NCI-H2107 treated with DMSO at 0.1 percent for 48 hours (cell line): ENCODE measurements at regions not wholly inside any gene's neighbourhood (a gene's known extent, or its start where the extent isn't known, plus 50 kb on each side); places are given as distances from the start of the nearest gene placed in this dataset.
"Not testable (repeated sequence)": the region's sequence is repeated elsewhere in the genome, so short reads cannot be mapped to it uniquely, and the experiment has no call there.

Source experiments
- DNase-seq: peaks from one replicate; lab custom pipeline; 2025; ENCODE audit not compliant: unreplicated experiment; lab: John Stamatoyannopoulos, UW

DNA sequence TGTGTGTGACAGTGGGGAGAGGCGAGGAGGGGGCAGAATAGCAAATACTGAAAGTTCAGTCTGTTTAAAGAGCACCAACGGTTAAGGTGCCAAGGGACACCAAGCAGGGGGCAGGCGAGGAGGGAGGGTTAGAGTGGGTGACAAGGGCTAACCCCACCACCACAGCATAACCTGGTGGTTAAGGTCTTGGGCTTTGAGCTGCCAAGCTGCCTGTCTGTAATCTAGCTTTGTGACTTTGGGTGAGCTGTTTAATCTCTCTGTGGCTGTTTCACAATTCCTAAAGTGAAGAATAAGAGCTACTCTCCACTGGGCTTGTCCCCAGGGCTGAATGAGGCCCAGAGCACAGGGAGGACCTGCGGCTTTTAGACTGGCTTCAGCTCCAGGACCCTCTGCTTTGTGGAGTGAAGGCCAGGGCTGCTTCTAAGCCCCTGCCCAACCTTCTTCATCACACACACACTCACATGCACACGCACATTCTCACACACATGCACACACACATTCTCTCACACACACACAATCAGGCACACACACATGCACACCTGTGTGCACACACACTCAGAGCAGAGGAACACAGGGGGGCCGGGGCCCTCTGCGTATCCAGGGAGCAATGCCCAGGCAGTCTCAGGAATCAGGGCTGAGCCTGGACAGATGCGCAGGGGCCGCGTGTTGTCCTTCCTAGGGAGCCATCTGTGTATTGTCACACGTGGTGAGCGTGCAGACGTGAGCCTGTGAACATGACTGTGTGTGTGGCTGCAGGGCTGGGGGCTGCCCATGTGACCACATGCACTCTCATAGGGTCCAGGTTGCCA, 101.6 kb upstream of the TARDBP start:
- DNase-seq: no peak

DNA sequence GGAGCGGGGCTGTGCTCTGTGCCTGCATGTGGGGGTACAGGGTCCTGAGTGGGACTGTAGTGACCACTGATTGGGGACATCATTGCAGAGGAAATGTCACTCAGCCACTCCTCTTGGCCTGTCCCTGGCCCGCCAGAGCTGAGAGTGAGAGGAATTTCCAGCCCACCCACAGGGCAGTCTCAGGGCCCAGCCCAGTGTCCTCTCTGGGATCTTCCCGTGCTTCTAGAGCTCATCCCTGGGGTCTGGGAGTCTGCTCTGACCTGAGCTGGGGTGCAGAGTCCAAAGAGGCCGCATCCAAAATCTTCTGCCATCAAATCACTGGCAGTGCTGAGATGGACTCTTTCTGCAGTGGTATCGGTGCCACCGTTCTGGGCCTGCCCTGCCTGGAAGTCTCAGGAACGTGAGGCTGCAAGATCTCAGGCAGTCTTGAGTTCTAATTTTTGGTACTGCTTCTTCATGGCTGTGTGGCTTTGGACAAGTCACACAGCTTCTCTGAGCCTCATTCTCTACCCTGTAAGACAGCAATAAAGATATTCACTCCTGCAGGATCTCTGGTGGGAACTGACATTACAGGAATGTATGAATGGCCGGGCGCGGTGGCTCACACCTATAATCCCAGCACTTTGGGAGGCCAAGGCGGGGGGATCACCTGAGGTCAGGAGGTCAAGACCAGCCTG, 100.8 kb upstream of the TARDBP start:
- DNase-seq: no peak

DNA sequence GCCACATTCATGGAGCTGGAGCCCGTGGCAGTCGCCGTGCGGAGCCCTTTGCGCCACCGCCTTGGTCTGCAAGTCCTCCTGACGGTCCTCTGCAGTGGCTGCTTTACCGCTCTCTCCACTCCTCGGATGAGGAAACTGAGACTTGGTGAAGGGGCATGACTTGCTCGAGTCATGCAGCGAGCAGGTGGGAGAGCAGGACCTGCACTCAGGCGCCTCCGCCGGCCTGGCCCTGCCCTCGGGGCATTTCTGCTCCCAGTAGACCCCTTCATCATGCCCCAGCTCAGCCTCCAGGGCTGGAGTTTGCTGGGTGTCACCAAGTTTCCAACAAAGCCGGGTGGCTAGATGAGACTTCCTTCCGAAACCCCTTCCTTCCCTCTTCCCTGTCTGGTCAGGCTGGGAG, 100.0 kb upstream of the TARDBP start:
- DNase-seq: no peak

DNA sequence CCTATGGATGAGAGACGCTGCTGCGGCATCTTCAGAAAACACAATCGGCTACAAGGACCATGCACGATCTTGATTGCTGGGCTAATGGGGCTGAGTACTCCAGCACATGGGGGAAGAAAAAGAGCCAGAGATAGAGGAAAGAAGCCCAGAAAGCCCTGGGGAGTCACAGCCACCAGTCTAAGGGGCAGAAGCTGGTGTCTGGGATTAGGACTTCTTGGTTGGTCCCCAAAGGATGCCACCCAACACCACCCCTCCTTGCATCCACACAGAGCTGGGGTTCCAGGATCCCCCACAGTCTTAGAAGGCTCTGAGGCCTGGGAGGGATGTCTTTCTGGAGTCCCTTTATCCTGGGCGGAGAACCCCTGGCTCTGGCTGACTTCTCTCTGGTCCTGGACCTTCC, 98.4 kb upstream of the TARDBP start:
- no peak for DNase-seq

DNA sequence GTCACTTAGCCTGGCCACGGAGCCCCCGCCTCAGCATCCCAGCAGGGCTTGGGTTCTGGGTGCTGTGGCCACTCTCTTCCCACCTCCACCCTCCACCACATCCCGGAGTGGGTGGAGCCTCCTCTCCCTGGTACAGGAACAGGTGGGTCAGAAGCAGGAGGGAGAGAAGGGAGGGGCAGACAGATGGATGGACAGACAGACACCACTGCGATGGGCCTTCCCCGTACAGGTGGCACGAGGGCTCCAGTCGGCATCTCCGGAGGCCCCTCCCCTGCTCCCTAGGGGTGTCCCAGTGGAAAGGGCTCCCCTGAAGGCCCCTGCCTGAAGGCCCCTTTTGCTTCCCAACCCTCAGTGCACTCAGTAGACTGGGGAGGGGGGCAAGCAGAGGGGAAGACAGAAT, 96.9 kb upstream of the TARDBP start:
- no peak for DNase-seq

DNA sequence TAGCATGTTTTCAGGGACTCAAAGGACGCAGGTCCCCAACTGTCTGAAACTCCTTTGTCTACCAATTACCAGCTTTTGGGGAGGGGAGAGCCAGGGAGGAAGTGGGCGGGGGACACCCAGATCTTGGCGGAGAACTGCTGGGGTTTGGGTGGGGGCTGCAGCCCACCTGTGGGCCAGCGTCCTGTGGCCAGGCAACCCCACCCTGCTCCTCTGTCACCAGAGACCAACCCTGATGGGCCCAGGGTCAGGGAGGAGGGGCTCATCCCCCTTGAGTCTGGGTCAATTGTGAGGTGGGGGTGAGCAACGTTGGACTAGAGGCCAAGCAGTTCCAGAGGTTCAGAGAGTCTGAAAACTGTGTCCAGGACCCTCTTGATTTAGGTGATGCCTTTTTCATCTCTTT, 96.1 kb upstream of the TARDBP start:
- no peak for DNase-seq

DNA sequence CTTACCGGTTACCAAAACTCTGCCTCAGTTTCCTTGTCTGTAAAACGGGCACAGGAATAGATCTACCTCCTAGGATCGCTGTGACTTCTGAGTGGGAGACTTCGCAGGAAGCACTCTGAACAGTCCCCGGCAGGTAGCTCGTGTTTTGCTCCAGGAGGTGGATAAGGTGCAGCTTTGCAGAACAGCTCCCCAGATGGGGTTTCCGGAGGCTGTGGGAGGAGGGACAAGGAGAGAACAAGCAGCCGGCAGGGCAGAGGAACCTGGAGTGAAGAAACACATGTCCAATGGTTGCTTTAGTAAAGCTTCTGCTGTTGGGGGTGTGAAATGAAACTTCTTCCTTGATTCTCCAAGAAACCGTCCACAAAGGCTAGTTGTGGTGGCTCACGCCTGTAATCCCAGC, 95.5 kb upstream of the TARDBP start:
- no peak for DNase-seq

DNA sequence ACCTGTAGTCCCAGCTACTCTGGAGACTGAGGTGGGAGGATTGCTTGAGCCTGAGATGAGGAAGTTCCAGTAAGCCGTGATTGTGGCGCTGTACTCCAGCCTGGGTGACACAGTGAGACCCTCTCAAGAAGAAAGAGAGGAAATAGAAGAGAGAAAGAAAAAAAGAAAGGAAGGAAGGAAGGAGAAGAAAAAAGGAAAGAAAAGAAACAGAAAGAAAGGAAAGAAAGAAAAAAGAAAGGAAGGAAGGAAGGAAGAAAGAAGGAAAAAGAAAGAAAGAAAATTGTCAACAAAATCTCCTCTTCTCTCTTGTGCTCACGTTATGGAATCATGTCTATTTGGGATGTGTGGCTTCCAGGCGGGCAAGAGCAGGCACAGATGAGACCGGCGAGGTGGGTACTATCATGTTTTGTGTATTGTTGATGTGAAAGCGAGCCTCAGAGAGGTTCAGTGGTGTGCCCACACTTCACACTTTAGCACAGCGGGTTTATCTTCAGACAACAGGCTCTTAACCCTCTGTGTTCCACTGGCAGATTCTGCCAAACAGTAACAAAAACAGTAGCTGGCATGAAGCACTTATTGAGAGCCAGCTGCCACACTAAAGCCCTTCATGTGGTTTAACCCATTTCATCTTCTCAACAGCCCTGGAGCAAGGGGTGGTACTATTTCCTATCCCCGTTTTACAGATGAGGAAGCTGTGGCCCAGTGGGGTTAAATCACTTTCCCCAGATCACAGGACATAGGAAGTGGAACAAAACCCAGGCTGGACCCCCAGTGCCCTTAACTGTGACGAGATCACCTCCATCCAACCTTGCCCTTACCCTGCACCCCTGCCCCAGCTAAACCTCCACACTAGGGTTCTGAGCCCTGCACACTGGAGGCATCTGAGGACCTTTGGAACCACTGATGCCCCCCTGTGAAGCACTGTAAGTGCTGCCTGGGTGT, 94.7 kb upstream of the TARDBP start:
- DNase-seq: peak; percentile 78

DNA sequence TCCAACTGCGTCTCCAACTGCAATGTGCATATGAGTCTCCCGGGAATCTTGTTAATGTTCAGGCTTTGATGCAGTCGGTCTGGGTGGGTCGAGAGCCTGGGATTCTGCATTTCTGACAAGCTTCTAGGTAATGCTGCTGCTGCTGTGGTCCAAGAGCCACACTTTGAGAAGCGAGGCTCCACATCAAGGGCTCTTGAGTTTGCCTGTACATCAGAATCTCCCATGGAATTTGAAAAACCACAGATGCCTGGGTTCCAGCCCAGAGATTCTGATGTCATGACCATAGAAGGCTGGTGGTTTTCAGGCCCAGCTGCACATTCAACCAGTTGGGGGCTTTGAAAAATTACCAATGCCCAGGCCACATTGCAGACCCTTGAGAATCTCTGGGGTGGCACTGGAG, 93.9 kb upstream of the TARDBP start:
- DNase-seq: no peak

DNA sequence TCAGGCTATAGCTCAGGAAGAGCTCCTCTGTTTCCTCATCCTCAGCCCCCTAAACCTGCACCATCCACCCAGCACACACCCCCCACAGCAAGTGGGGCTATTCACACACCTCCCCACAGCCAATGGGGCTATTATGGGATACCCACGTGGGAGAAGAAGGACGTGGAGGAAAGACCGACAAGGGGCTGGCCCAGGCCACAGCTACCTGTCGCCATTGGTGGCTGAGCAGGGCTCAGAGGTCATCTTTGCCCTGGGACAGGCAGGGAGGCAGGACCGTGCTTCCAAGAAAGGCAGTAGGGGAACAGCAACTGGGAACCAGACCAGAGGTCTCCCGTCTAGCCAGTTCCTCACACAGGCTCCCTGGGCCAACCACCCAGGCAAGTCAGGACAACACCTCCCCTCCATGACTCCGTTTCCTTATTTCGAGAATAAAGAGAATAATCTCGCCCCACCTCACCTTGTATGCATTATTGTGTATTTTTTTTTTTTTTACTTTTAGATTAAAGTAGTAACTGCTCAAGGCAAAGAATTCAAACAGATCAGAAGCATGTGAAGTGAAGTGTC, 92.3 kb upstream of the TARDBP start:
- DNase-seq: no peak

DNA sequence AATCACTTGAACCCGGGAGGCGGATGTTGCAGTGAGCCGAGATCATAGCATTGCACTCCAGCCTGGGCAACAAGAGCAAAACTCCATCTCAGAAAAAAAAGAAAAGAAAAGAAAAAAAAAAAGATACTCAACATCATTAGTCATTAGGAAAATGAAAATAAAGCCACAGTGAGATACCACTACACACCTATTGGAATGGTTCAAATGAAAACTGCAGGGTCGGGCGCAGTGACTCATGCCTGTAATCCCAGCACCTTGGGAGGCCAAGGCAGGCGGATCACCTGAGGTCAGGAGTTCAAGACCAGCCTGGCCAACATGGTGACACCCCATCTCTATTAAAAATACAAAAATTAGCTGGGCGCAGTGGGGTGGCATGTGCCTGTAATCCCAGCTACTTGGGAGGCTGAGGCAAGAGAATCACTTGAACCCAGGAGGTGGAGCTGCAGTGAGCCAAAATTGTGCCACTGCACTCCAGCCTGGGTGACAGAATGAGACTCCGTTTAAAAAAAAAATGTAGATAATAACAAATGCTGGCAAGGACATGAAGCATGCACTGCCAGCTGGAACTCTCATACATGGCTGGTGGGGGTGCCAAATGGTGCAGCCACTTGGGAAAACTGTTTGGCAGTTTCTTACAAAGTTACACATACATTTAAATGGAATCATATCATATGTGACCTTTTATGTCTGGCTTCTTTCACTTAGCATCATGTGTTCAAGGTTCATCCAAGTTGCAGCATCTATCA, 90.0 kb upstream of the TARDBP start:
- DNase-seq: not testable (repeated sequence)

DNA sequence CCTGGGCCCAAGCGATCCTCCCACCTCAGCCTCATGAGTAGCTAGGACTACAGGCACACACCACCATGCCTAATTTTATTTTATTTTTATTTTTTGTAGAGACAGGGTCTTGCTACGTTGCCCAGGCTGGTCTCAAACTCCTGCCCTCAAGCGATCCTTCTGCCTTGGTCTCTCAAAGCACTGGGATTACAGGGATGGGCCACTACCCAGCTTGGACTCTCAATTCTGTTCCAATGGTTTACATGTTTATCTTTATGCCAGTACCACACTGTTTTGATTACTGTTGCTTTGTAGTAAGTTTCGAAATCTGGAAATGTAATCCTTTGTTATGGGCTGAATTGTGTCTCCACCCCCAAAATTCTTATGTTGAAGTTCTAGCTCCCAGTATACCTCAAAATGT, 88.4 kb upstream of the TARDBP start:
- no peak for DNase-seq

DNA sequence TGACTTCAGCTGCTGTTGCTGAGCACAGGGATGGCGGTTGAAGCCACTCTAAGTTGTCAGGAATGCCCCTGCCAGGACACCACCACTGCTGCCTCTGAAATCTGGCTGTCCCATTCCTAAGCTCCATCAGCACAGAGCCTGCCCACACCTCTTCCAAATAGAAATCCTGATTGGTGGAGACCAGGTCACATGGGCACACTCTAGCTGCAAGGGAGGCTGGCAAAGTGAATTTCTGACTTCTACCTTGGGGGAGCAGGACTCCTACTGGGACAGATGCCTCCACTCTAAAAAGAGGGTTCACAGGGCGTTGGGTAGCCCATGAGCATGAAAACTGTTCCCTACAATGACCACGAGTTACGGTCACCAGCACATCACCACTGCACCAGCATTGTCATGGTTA, 83.8 kb upstream of the TARDBP start:
- no peak for DNase-seq

DNA sequence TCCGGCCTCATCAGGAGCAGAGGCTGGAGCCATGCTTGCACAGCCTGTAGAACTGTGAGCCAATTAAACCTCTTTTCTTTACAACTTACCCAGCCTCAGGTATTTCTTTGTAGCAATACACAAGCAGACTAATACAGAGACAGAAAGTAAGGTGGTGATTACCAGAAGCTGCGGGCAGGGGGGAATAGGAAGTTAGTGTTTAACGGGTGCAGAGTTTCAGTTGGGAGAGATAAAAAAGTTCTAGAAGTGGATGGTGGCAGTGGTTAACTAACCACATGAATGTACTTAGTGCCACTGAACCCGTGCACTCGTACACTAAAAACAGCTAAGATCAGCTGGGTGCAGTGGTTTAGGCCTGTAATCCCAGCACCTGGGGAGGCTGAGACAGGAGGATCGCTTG, 80.4 kb upstream of the TARDBP start:
- no peak for DNase-seq

DNA sequence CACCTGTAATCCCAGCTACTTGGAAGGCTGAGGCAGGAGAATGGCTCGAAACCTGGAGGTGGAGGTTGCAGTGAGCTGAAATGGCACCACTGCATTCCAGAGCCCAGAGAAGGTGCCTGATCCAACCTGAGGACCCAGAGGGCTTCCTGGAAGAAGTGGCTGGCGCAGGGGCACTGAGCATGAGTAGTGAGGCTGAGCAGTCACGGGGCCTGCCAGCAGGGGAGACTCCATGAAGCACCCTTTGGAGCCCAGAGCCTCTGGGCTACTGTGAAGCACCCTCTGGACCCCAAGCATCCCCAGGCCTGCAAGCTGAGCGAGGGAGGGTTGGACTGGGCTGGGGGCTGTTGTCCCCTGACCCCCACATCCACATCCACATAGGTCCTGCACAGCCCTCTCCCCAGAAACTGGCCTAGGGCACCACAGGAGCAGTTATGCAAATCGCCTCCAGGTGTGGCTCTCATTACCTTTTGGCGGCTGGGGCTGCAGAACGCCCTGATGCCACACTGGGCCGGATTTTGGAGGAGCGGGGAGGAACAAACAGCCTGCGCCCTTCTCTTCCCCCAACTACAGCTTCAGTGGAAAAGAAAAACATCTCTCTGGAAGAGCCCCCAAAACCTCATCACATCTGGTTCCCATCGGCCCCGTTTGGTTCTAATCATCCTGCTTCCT, 78.2 kb upstream of the TARDBP start:
- no peak for DNase-seq

DNA sequence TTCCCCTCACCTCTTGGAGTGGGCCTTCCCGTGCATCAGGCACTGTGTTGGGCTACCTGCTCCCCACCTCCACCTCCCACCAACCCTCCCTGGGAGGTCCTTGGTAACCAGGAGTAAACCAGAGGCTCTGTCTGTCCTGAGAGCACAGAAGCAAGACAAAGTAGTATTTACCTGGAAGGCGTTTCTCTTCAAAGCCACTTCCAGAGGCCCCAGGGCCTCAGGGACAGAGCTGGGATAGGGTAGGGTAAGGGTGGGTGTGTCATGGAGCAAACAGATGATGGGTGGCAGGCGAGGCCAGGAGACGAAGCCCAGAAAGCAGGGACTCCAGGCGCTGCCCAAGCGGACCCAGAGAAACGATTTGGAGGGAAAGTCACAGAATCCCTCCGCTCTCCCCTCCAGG, 77.2 kb upstream of the TARDBP start:
- DNase-seq: no peak

DNA sequence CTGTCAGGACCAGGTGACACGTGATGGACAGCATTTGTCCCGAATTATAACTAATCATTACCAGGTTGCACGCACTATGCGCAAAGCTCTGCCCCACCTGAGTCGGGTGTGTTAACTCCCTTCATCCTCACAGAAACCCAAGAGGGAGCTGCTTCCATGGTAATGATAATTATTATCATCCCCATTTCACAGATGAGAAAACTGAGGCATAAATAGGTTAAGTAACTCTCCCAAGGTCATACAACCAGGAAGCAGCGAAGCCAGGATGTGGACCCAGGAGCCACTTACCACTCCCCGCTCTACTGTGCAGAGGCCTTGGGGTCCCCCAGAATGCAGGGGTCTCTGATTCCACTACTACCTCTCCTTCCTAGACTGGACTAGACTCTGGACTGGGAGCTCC, 76.7 kb upstream of the TARDBP start:
- DNase-seq: no peak

DNA sequence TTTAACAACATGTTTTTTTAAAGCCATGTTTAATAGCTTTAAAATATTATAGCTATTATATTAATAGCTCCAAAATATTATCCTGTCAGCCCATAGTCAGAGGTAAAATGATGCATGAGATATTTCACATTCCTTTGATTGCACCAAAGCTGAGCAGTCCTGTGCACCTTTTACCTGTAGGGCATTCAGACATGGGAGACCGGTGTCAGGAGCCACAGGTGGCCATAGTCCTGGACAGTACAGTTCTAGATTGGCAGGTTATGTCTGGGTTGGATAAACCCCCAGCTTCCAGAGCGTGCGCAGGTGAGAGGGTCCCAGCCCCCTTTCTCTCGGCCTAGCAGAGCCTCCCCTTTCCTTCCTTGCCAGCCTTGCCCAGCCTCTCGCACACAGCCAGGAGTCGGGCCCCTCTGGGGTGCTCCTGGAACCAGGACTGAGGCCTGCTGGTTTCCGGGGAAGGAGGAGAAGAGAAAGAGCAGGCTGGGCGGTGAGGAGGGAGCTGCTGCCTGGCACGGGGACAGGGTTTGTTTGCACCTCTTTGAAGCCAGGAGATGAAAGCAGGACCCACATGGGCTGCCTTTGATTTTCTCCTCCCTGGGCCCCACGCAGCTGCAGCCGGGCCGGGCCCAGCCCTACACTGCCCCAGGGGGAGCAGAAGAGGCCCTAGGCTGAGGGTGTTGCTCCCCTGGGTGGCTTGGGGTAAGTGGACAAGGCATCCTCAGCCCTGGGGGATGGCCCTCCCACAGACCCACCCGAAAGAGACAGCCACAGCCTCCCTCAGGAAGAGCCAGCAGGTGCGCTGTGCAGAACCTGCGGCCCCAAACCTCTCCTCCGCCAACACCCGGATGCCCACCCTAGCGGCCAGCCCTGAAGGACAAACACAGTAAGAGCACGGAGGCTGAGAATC, 75.2 kb upstream of the TARDBP start:
- no peak for DNase-seq

DNA sequence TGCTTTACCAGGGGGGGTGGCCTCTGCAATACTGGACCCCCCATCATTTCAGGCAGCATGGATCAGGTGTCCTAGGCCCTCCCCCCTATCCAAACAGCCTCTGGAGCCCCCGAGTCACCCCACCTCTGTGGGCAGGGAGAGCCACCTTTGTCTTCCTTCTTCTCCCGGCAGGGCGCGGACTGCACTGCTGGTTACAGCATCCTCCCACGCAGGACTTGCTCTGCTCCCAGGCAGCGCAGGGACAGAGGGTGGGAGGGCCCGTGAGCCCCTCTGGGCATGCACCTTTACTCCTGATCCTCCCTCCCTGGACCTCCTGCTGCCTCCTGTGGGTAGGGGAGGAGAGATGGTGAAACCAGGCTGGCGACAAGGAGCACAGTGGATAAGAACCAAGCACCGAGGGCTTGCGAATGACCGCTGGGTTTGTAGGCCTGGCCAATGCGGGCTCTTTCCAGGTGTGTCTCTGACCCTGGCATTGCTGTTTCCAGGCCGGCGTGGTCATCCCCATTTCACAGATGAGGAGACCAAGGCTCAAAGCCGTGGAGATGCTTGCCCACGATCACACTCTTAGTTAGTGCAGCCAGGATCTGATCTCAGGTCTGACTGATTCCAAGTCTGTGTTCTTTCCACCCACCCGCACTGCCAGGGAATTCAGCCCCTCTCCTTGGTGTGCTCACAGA, 73.6 kb upstream of the TARDBP start:
- DNase-seq: no peak
